Raji (cell line): ENCODE measurements at regions not wholly inside any gene's neighbourhood (a gene's known extent, or its start where the extent isn't known, plus 50 kb on each side); places are given as distances from the start of the nearest gene placed in this dataset.

Experiments
- POLR2A ChIP-seq: IDR thresholded peaks from 2 replicates; pipeline ENCODE4 v1.6.1; 2011; ENCODE audit warnings: low read depth, low read length, control low read depth; ENCODE audit not compliant: insufficient read depth

DNA sequence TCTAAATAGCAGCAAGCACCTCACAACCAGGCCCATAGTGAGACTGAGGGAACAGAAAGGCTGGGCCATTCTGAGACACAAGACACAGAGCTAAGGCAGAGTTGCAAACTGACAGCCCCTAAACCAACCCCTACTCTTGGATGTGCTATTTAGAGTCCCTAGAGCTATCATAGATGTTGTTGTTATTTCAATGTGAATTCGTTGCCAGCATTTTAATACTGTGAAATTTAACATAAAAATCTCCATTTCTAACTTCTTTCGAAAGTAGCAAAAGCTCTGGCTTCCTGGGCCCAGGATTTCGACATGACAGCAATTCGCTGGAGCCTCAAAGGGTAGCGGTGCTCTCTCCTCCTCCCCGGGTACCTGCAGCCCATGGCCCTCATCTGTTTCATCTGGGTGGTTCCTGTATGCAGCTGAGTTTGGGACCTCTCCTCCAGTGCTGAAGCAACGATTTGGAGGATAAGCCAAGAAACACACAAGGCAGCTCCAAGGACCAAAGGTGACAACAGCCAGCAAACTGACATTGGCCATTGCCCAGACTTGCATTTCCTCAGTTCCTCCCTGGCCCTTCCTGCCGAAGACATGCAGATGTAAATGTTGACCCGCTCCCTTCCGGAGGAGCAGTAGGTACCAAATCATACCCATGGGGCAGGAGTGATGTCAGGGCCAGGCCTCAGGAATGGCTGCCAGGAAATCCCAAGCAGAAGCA is 254.4 kb upstream of the NCKAP5 start:
- TF ChIP-seq POLR2A = no peak

DNA sequence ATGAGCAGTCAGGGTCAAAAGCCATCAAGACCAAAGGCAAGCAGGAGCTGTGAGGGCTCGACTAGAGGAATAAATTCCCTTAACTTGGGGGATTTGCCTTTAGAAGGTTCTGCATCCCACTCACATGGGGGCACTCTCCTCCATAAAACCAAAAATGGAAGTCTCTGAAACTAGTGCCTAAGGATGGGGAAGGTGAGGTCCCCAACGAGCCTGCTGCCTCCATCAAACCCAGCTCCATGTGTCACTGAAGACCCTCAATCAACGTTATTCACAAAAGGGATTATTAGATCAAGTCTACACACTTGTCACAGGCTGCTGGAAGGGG is 254.9 kb upstream of the NCKAP5 start:
- TF ChIP-seq POLR2A = no peak

DNA sequence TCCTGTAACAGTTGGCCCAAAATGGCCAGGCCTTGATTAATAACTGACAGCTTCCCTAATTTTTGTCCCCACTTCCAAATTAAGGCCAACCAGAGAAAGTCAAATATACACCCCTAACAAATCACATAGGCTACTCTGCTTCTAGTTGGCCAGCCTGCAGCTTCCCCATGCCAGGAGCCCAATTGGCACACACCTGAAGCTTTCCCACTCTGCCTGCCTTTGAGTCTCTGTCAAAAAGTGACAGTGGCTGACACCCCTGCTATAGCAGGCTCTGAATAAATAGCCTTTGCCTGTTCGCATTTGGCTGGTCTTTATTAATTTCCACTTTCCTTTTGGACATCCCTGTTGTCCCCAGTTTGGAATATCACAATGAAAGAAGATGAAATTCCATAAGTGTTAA is 256.6 kb upstream of the NCKAP5 start:
- no peak for TF ChIP-seq POLR2A

DNA sequence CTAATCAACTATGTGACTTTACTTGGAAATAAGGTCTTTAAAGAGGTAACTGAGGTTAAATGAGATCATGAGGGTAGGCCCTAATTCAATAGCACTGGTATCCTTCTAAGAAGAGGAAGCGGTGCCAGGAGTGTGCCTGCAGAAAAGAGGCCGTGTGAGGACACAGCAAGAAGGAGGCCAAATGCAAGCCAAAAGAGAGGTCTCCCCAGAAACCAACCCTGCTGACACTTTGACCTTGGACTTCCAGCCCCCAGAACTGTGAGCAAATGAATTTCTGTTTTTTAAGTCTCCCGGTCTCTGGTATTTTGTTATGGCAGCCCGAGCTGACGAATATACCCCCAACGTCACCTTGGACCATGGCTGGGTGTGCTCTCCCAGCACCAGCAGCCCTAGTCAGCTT is 257.5 kb upstream of the NCKAP5 start:
- no peak for TF ChIP-seq POLR2A

DNA sequence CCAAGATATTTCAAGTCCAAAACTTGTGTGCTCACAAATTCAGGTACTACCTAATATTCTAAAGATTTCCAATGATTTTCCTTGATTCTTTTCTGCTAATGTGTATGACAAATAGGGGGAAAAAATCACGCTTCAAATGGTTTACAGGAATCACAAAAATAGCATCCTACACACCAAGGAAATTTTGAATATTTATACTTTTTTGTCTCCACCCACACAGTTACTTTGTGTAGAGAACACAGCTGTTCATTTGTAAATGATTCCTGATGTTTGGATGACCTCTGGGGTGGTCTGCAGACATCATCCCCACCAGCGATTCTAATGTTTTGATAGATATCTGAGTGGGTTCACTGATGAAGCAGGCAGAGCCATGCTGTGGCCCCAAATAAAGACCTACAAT is 260.6 kb upstream of the NCKAP5 start:
- TF ChIP-seq POLR2A = no peak

DNA sequence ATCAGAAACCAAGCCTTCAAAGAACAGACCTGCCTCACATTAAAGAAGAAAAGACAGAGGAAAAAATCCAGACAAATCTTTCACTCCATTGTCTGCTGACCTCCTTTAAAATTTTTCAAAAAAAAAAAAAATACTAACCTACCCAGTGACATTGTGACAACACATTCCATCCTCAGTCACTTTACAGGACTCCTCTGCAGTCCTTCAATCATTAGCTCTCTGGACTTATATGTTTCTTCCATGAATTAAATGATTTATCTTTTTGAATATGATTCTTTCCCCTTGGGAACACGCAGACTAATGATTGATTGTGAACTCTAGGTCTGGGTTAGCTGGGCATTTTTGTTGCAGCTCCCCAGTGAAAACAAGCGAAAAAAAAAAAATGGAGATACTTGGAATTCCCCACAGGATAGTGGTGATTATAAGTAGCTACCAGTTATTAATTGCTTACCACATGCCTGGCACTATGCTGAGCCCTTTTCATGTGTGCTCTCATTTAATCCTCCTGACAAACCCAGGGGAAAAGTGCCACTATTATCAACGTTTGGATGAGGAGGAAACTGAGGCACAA is 261.3 kb upstream of the NCKAP5 start:
- TF ChIP-seq POLR2A = no peak

DNA sequence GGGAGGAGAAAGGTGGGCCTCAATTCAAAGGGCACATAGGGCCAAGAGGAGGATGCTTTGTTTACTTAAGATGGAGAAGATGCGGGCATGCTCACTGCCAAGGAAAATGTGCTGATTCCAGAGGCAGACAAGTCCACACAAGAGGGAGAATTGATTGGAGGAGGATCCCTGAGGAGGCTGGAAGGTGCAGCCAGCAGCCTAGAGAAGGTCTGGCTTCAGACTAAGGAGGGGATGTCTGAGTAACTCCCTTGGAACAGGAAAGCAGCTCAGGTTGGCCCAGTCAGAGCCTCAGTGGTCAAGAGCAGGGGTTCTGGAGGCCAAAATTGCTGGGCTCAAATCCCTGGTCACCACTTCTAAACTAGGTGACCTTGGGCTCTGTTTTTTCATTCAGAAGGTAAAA is 265.5 kb upstream of the NCKAP5 start:
- no peak for TF ChIP-seq POLR2A

DNA sequence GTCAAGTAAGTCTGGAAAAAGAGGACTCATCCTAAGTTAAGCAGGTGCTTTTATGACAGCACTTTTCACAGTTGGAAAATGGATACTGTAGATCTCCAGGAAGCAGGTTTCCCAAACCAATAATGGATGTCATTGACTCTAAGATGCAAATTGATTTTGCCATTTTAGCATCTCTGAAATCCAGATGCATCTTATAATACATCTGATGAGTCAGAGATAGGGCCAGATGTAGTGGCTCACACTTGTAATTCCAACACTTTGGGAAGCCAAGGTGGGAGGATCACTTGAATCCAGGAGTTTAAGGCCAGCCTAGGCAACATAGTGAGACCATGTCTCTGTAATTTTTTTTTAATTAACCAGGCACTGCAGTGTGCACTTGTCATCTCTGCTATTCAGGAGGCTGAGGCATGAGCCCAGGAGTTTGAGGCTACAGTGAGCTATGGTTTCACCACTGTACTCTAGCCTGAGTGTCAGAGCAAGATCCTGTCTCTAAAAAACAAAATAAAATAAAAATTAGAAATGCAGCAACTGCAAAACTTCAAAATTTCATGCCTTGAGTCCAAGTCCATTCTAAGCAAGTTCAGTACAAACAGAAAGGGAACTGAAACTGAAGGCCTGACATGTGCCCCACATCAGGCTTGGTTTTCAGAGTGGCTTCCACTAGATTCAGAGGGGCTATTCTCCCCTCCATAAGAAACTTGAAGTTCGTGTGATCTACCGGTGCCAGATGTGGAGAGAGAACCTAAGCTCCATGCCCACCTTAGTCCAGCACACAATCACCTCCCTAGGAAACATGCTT is 267.8 kb upstream of the NCKAP5 start:
- no peak for TF ChIP-seq POLR2A

DNA sequence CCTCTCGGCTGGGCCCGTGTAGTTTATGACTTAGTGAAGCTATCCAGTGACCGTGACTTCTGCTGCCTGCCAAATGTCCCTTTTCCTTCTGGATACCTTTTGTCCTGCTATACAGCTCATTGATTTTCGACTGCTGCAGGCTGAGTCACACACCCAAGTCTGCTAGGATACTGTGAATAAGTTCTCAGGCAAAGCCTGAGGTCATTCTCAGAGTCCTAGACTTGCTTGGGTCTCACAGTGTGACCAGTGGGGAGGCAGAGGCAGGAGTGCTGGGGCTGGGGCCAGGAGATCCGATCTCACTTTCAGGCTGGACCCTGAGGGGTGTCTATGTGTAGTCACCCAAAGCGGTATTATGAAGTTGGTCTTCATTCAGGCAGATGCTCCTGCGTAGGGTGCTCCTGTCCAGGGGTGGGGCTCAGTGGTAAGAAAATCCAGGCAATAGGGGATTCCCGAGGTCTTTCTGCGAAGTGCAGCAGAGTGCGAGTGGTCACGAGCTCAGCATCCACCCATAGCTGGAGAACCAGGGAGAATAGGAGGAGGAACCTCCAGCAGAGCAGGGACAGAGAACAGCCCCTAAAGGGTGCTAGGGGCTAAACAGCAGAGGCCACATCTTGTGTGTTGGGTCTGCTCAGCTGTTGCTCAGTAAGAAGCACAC is 268.6 kb upstream of the NCKAP5 start:
- TF ChIP-seq POLR2A = no peak

DNA sequence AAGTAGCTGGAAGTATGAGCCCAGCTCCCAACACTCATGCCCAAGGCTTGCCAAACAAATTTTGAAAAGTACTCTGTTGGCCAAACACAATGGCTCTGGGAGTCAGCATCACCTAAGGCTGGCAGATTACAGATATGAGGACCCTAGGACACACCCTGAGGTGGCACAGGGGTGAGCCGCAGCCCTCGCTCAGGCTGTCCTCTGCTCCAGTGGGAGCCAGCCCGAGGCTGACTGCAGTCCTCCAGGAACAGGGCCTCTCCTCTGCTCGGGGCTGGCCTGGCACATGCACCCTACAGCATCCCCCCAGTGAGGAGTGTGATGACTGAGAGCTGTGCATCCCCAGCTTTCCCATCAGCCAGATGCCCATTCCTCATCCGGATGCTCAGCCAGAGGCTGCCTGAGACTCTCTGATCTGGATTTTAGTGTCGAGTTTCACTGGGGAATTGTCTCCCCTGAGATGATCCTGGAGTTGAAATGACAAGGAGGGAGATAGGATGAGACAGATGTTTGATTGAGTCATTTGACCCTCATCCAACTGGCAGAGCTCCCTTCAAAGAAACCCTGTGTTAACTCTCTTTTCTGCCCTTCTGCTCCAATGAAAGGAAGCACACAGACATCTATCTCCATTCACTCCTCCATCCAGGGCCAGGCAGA is 269.3 kb upstream of the NCKAP5 start:
- no peak for TF ChIP-seq POLR2A

DNA sequence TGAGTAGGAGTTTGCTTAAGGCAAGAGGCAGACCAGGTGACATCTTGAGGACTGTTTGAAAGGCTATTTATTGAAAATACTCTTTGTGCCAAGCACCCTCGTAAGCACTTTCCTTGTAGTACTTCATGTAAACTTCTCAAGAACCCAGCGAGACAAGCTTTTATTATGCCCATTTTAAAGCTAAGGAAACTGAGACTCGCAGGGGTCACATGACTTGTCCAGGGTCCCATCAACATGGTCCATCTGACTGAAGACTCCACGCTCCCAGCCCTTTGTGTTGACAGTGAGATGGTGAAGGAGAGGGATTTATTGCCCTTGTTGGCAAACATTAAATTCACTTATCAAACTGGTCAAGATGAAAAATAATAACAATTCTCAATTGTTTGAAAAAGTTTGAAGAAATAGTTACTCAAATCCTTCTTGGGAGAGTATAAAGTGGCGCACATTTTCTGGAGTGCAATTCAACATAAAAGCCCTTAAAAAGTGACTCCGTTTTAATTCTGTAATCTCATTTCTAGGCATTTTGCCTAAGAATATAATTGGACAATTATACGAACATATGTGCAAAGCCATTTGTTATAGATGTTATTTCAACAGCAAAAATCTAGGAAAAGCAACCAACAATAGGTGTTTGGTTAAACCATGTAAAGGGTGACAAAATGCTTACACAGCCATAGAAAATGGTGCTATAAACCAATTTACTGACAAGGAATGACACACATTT is 270.5 kb upstream of the NCKAP5 start:
- TF ChIP-seq POLR2A = no peak

DNA sequence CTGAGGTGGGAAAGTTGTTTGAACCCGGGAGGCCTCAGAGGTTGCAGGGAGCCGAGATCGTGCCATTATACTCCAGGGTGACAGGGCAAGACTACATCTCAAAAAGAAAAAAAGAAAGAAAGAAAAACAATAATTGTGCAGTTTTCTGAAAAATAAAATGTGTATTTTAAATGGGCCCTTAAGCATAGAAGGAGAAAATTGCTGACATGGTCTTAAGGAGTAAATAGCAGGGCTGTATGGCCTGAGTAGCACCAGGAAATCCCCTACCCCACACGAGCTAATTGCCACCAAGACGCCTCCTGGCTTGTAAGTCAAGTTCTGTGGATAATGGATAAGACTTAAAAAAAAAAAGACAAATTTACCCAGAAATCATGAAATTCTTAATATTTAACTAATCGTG is 271.4 kb upstream of the NCKAP5 start:
- TF ChIP-seq POLR2A = no peak

DNA sequence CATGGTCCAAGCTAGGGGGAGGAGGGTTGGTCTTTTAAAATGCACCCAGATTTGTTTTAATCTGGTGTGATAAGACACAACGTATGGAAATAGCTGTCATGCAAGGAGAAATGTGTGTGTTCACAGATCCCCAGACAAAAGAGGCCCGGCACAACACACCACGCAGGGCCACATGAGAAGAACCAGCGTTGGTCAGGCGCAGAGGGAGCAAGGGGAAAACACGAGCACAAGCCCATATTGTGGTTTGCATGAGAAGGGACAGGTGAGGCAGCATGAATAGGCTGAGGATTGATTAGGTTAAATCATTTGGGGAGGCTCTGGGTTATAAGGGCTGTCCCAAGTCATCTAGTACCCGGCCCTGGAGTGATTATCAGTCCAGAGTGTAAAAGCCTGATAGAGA is 272.5 kb upstream of the NCKAP5 start:
- TF ChIP-seq POLR2A = no peak

DNA sequence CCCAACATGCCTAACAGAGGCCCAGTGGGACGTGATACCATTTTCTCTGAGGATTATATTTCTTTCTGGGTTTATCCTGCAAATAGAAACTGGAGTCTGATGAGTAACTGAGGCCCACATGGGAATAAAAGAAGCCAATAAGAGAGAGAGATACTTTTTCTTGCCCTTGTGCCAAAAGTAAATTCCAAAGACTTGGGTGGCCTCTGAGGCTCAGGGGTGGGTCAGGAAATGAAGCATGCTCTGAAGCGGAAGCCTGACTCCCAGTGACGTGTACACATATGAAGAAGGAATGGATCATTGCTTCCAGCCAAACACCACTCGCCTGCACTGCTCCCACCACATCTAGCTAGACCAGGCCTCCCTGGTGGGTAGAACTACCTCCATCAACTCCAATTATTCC is 273.6 kb upstream of the NCKAP5 start:
- no peak for TF ChIP-seq POLR2A

DNA sequence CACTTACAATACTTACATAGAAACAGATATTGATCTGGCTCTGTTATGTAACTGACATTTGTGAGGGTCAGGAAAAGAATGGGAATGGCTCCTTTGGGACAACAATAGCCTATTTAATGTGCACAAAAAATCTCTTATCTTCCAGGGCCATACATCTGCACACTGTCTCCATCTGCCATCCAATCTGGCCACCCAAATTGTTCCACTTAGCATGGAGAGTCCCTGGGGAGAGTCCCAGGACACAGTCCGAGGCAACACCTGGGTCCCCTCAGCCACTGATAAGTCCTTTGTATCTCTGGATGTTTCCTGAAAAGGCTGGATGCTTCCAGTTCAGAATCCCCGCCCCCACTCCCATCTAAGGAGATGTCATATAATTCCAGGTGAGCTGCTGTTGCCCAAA is 274.2 kb upstream of the NCKAP5 start:
- TF ChIP-seq POLR2A = no peak
